GM21786 (cell line): ENCODE measurements at regions not wholly inside any gene's neighbourhood (a gene's known extent, or its start where the extent isn't known, plus 50 kb on each side); places are given as distances from the start of the nearest gene placed in this dataset.

Experiments
- ATAC-seq: cut with Tn5 transposase; IDR thresholded peaks from one replicate; pipeline ENCODE4 v1.9.1; 2021; ENCODE audit not compliant: unreplicated experiment

- no peak for ATAC-seq
Observed at GRCh38 chr5:72035831-72036230, 71.4 kb upstream of the MAP1B start.

DNA sequence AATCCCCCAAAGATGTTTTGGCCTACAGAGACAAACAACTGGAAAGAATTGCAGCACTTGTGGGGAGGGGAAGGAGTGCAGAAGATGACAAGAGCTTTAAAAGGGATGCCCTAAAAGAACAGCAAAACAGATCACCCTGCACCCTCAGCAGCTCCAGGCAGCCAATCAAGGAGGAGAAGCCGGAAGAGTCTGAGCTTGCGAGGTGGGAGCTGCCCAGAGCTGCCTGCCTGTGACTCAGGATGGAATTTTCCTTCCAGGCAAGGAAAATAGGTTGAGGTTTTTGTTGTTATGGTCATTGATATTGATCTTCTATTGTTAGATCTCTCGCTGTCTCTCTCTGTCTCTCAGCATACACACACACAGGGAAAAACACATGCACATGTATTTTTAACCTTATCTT, 70.3 kb upstream of the MAP1B start:
- ATAC-seq = no peak

DNA sequence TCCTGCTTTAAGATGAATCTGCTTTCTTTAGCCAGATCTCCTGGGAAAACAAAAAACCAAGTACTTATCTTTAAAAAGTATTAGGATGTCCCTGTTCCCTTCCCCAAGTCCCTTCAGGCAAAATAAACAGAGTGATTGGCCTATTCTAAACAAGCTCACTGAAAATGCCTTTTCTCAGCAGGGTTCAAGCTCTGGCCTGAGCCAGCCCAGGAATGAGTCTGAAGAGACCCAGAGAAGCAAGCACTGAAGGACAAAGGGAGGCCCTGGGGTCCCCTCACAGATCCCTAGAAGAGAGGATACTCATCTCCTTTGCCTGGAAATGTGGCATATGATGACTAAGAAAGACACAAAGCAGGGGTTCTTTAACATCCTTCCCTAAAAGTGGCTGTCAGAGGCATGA, 66.8 kb upstream of the MAP1B start:
- ATAC-seq = no peak

- ATAC-seq = no peak
Observed at GRCh38 chr5:72041654-72042053, 65.6 kb upstream of the MAP1B start.

- ATAC-seq = no peak
Observed at GRCh38 chr5:72042097-72042496, 65.2 kb upstream of the MAP1B start.

DNA sequence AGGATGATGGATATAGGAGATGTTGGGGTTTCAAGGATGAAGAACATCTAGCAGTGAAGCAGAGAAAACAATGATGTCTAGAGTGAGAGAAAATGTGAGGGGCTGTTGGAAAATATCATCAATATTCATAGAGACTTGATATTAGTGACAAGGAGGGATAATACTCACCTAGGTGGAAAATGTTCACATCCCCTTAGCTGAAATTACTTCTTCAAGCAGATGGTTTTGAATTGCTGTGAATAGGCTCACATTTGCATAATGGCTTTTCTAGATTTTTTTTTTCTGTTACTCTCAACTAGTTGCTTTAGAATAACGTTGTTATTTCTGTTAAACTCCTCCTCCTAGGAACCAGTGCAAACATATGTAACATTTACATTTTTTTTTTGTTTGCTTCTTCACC, 61.6 kb upstream of the MAP1B start:
- no peak for ATAC-seq

DNA sequence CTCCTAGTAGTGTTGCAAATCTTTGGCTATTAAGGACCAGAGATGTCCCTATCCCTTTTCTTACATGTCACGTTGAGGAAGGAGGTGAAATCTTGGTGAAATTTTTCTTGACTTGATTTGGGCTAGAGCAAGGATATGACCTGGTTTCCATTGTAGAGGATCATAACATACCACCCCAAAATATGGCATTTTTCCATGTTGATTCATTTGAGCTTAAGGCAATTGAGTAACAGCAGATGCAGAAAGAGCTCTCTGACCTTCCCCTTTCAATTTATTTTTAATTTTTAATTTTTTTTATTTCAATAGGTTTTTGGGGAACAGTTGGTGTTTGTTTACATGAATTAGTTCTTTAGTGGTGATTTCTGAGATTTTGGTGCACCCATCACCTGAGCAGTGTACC, 61.2 kb upstream of the MAP1B start:
- ATAC-seq = no peak

DNA sequence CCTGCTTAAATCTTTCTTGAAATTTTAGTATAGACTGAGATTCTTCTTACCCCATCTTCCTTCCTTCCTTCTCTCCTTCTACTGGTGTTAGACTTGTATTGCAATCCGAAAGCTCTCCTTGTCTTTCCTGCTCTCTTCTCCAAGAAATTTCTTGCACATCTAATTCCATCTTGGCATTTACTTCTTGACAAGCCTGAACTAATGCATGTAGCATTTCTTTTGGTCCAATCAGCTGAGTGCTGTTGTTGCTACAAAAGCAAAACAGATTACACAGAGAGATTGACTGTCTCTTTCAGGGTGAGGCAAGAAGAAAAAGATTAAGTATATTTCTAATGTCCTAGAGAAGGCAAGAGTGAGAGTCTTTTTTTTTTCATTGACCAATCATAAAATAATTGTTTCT, 51.6 kb upstream of the MAP1B start:
- ATAC-seq = no peak
